ENCODE measurements at regions not wholly inside any gene's neighbourhood (a gene's known extent, or its start where the extent isn't known, plus 50 kb on each side); places are given as distances from the start of the nearest gene placed in this dataset.

GRCh38 chr14:100645982-100646314 is 58.7 kb upstream of the BEGAIN start:
- DNase-seq (no peak), ATAC-seq (no peak)
- Histone ChIP-seq H3K36me3 (no peaks in the 10 kb centered on the region), H3K4me3 (no peak overlapping the region), H3K4me1 (peaks cover 0 to 13% (median 0%) of the 10 kb centered on the region in 12 donors), H3K27me3 (peaks cover 0 to 12% (median 0%) of the 10 kb centered on the region in 9 donors), H3K27ac (no peak overlapping the region), H3K9me3 (no peaks in the 10 kb centered on the region)
- intact Hi-C loops (cut with DNase I) = loop anchor here in 9 of 10 donors (1.0 to 10.0 kb wide), 10 partner anchors 99 to 264 kb away; no protein-coding TSS in a partner anchor
- 39 to 57% (median 44%) methylated on average over 3 of the region's 3 CpGs for WGBS, 4 donors
- no peak for TF ChIP-seq POLR2A (IDR thresholded peaks at IDR 0.05)
- no peak for TF ChIP-seq CTCF (IDR thresholded peaks at IDR 0.05)

- DNase-seq (no peak), ATAC-seq (no peak)
- 85 to 95% (median 90%) methylated on average over 2 of the region's 2 CpGs for WGBS, 4 donors
- H3K4me1 ChIP-seq = peaks cover 0 to 13% (median 0%) of the 10 kb centered on the region in 12 donors
- TF ChIP-seq POLR2A (IDR thresholded peaks at IDR 0.05) (no peak), CTCF (IDR thresholded peaks at IDR 0.05) (no peak)
- H3K36me3 ChIP-seq = no peaks in the 10 kb centered on the region
- H3K27ac ChIP-seq = no peak overlapping the region
- H3K9me3 ChIP-seq = no peaks in the 10 kb centered on the region
- H3K27me3 ChIP-seq = peaks cover 0 to 15% (median 3%) of the 10 kb centered on the region in 9 donors
- no peak overlapping the region for H3K4me3 ChIP-seq
- intact Hi-C loops (cut with DNase I) = loop anchor here in 5 of 10 donors (5.0 to 10.0 kb wide), 5 partner anchors 114 to 266 kb away; no protein-coding TSS in a partner anchor
Measured at GRCh38 chr14:100648474-100649172, 61.4 kb upstream of the BEGAIN start.

- Histone ChIP-seq H3K36me3 (no peaks in the 10 kb centered on the region), H3K9me3 (no peaks in the 10 kb centered on the region), H3K27ac (no peak overlapping the region), H3K27me3 (peaks cover 0 to 20% (median 9%) of the 10 kb centered on the region in 9 donors), H3K4me3 (no peak overlapping the region), H3K4me1 (peaks cover 0 to 13% (median 0%) of the 10 kb centered on the region in 12 donors)
- no peak for TF ChIP-seq CTCF (IDR thresholded peaks at IDR 0.05)
- no peak for TF ChIP-seq POLR2A (IDR thresholded peaks at IDR 0.05)
- intact Hi-C loops (cut with DNase I) = loop anchor here in 5 of 10 donors (5.0 to 10.0 kb wide), 5 partner anchors 114 to 267 kb away; no protein-coding TSS in a partner anchor
- ATAC-seq (no peak), DNase-seq (no peak)
- 50 to 62% (median 60%) methylated on average over 1 of the region's 1 CpG for WGBS, 4 donors
Measured at GRCh38 chr14:100649173-100649519, 61.9 kb upstream of the BEGAIN start.

GRCh38 chr14:100651999-100652508 is 64.8 kb upstream of the BEGAIN start:
- ATAC-seq (no peak), DNase-seq (no peak)
- H3K27me3 ChIP-seq = peaks cover 13 to 49% (median 29%) of the 10 kb centered on the region in 9 donors
- no peaks in the 10 kb centered on the region for H3K4me1 ChIP-seq
- intact Hi-C loops (cut with DNase I) = loop anchor here in 2 of 10 donors (2.0 to 10.0 kb wide), 4 partner anchors 207 to 975 kb away; no protein-coding TSS in a partner anchor
- TF ChIP-seq POLR2A (IDR thresholded peaks at IDR 0.05) (no peak), CTCF (IDR thresholded peaks at IDR 0.05) (no peak)
- no peaks in the 10 kb centered on the region for H3K36me3 ChIP-seq
- no peaks in the 10 kb centered on the region for H3K9me3 ChIP-seq
- H3K27ac ChIP-seq = no peak overlapping the region
- WGBS, 4 donors = 78 to 83% (median 80%) methylated on average over 2 of the region's 2 CpGs
- H3K4me3 ChIP-seq = no peak overlapping the region
